ENCODE measurements at regions not wholly inside any gene's neighbourhood (a gene's known extent, or its start where the extent isn't known, plus 50 kb on each side); places are given as distances from the start of the nearest gene placed in this dataset.
A peak's percentile ranks its signal among the peaks of the same experiment; 100 is the strongest.
"Not testable (repeated sequence)": the region's sequence is repeated elsewhere in the genome, so short reads cannot be mapped to it uniquely, and the experiment has no call there.

DNA sequence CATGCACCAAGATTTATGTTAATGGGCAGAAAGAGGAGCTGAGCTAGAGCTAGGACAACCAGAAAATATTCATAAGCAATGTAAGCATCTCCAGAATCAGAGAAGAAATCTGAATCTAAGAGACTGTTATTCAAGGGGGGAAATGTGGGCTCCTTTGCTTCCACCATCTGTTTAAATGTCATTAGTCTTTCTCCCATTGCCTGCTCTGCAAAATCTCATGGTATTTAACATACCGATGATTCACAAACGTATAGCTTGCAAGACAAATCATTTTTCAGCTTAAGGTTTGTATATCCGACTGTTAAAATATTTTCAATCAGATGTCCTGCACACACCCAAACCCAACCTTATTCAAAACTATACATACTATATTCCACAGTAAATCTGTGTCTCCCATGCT, 133.4 kb upstream of the TACR3 start:
- DNase-seq (ENCODE audit: low spot score) = no peak

DNA sequence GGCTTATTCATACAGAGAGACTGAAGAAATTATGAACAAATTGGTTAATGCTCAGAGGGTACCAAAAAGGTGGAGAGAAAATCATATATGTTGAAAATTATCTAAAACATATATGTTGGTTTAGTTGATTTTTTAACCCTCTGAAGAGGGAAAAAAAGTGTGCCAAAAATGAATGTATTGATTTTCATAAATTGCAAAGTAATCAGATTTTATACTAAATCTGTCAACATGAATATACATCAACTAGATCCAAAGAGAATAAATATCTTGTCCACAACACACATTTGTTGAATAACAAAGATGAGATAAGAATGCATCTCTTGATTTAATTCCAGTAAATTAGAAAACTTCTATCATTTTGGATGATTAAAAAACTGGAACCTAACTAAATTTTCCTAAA, 125.3 kb upstream of the TACR3 start:
- no peak for DNase-seq (ENCODE audit: low spot score)

GRCh38 chr4:103842637-103843239, 123.0 kb upstream of the TACR3 start:
- DNase-seq (ENCODE audit: low spot score) = no peak

DNA sequence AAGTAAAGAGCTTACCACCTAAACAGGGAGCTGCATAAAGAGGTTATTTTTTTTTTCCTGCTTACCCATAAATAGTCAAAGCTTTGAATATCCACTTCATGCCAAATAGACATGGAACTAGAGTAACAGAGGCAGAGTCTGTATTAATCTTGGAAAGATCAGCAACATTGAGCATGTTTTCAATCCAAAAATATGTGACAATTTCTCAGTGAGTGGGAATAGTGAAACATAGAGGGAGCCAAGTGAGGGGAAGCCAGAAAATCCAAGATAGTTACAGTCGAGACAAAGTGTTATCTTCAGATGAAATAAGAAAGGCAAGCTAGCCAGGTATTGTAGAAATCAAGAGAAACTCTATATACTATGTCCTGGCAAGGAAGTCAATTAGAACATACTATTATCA, 122.3 kb upstream of the TACR3 start:
- DNase-seq (ENCODE audit: low spot score) = no peak

DNA sequence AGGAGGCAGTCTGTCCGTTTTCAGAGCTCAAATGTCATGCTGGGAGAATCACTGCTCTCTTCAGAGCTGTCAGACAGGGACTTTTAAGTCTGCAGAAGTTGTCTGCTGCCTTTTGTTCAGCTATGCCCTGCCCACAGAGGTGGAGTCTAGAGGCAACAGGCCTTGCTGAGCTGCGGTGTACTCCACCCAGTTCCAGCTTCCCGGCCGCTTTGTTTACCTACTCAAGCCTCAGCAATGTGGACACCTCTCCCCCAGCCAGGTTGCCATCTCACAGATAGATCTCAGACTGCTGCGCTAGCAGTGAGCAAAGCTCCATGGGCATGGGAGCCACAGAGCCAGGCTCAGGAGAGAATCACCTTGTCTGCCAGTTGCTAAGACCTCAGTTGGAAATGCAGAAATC, 90.5 kb upstream of the TACR3 start:
- DNase-seq (ENCODE audit: low spot score) = not testable (repeated sequence)

- no peak for DNase-seq (ENCODE audit: low spot score)
Observed at GRCh38 chr4:103802766-103803165, 83.0 kb upstream of the TACR3 start.

- no peak for DNase-seq (ENCODE audit: low spot score)
Observed at GRCh38 chr4:103787057-103787456, 67.3 kb upstream of the TACR3 start.

DNA sequence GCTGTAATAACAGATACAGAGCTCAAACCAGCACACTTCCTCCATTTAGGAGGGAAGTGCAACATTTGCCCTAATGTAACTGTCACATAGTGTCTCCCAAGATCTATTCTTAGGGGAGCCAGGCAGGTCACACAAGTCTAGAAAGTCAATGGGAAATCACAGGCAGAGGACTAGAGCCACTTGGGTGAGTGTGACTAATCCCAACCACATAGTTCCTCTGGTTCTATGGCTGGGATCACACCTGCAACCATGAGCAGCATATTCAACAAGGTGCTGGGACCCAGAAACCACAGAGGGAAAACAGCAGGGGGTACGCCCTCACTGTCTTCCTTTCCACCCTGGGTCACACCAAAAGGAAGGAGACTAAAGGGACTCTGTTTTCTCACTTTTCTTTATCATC, 66.8 kb upstream of the TACR3 start:
- no peak for DNase-seq (ENCODE audit: low spot score)

DNA sequence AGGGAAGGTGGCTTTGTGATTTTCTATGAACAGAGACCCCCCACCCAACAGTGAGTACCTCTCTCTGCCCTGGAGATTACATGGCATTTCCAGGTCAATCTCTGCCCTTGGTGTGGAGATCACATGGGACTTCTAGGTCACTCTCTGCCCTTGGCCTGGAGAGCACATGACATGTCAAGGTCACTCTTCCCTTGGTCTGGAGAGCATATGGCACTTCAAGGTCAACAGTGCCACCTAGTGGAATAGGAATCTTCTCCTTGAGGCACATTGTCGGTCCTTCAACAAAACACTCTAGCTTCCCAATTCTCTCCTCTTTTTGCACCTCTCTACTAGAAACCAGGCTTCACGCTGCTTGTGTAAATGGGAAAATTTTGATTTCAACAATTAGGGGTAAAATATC, 66.2 kb upstream of the TACR3 start:
- peak; percentile 9 for DNase-seq (ENCODE audit: low spot score)

- no peak for DNase-seq (ENCODE audit: low spot score)
Observed at GRCh38 chr4:103778221-103778620, 58.4 kb upstream of the TACR3 start.

DNA sequence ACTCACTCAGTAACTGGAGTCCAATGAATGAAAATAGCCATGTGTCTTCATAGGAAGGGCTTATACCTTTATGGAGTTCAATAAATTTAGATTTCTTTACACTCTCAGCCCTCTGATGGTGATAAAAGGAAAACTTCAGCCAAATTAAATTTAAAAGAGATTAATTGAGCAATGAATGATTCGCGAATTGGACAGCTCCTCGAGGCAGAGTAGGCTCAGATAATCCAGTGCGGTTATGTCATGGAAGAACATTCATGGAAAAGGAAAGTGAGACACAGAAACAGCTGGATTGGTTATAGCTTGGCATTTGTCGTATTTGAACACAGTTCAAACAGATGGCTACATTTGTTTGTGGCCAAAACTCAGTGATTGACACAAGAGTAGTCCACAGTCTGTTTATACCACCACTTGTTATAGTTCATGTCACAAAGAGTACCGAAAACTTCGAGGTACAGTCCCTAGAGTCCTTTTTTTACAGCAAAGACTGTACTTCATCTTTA, 54.6 kb upstream of the TACR3 start:
- no peak for DNase-seq (ENCODE audit: low spot score)

DNA sequence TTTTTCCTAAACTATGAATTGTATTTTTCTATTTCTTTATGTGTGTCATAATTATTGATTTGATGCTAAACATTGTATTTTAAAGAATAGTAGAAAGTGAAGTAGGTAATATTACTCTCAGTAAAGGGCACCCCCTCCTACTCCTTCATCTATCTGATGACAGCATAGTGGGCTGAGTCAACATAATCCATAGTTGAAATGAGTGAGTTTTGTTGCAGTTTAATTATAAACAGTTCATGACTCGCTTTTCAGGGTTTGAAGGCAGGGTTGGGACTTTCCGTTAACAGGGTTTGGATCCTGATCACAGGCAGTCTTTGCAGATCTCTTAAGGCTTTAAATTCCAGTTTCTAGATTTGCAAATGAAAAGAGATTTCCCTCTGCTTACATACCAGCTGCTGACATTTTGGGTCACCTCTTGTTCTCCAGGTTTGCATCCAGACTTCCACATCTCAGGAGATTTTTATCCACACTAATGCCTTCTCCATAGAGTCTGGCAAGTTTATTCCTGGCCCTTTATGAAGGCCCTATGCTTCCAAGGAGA, 54.0 kb upstream of the TACR3 start:
- DNase-seq (ENCODE audit: low spot score) = no peak

Measured in SW480 (cell line).